ENCODE measurements at regions not wholly inside any gene's neighbourhood (a gene's known extent, or its start where the extent isn't known, plus 50 kb on each side); places are given as distances from the start of the nearest gene placed in this dataset.

DNA sequence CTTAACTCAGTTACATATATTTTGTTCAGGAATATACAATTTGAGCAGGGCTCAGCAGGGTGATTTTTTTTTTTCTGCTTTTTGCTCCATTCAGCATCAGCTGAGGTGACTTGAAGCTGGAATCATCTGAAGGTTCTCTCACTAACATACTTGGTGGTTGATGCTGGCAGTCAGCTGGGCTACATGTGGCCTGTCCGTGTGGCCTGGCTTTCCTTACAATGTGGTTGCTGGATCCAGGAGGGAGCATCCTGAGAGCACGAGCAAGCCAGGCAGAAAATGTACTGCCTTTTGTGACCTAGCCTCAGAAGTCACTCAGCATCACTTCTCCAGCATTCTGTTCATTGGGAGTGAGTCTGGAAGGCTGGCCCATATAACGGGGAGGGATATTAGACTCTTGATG is 151.6 kb upstream of the E2F8 start:
- TF ChIP-seq, protein P1, sequence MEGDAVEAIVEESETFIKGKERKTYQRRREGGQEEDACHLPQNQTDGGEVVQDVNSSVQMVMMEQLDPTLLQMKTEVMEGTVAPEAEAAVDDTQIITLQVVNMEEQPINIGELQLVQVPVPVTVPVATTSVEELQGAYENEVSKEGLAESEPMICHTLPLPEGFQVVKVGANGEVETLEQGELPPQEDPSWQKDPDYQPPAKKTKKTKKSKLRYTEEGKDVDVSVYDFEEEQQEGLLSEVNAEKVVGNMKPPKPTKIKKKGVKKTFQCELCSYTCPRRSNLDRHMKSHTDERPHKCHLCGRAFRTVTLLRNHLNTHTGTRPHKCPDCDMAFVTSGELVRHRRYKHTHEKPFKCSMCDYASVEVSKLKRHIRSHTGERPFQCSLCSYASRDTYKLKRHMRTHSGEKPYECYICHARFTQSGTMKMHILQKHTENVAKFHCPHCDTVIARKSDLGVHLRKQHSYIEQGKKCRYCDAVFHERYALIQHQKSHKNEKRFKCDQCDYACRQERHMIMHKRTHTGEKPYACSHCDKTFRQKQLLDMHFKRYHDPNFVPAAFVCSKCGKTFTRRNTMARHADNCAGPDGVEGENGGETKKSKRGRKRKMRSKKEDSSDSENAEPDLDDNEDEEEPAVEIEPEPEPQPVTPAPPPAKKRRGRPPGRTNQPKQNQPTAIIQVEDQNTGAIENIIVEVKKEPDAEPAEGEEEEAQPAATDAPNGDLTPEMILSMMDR (IDR thresholded peaks at IDR 0.05; ENCODE audit: borderline replicate concordance, extremely low read depth, low read length, poor library complexity, severe bottlenecking) = no peak
- TF ChIP-seq EZH2 (IDR thresholded peaks at IDR 0.05; ENCODE audit: borderline replicate concordance, low read depth, low read length, severe bottlenecking) = no peak
